Activated naive CD8-positive, alpha-beta T cell treated with anti-CD3 and anti-CD28 coated beads, Interleukin-2, amount 50 U/mL, for 24 hours (primary cell): ENCODE measurements at regions not wholly inside any gene's neighbourhood (a gene's known extent, or its start where the extent isn't known, plus 50 kb on each side); places are given as distances from the start of the nearest gene placed in this dataset.
"Not testable (repeated sequence)": the region's sequence is repeated elsewhere in the genome, so short reads cannot be mapped to it uniquely, and the experiment has no call there.

Experiments
- ATAC-seq: fragments of 150-1000 bp; cut with Tn5 transposase; one replicate; pipeline ENCODE4 v1.10.0; 2021
- DNase-seq: peaks from one replicate; pipeline ENCODE4 v3.0.0; 2021
- H3K27ac Mint-ChIP-seq: one replicate; pipeline ENCODE4 v1.8.0; 2021; ENCODE audit warnings: mild to moderate bottlenecking, mixed read lengths
- H3K27me3 Mint-ChIP-seq: one replicate; pipeline ENCODE4 v1.8.0; 2021; ENCODE audit warnings: mixed read lengths
- H3K36me3 Mint-ChIP-seq: one replicate; pipeline ENCODE4 v1.8.0; 2021; ENCODE audit warnings: low read depth, mixed read lengths
- H3K4me1 Mint-ChIP-seq: one replicate; pipeline ENCODE4 v1.8.0; 2021; ENCODE audit warnings: mixed read lengths
- H3K4me3 Mint-ChIP-seq: one replicate; pipeline ENCODE4 v1.8.0; 2021; ENCODE audit warnings: mild to moderate bottlenecking, moderate library complexity, mixed read lengths
- H3K9me3 Mint-ChIP-seq: one replicate; pipeline ENCODE4 v1.8.0; 2021; ENCODE audit warnings: mixed read lengths

DNA sequence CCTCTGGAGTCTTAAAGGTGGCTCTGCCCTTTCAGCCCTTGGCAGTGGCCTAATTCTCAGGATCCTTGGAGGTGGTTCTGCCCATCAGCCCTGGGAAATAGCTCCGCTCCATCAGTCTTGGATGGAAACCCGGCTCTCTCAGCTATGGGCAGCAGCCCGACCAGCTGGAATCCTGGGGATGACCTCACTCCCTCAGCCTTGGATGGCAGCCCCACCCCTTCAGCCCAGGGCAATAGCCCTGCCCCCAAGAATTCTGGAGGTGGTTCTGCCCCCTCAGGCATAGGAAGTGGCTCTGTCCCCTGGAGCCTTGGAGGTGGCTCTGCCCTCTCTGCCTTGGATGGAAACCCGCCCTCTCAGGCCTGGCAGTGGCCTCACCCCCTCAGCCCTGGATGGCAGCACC lies 127.7 kb downstream of the RBMX2 start:
- DNase-seq (no peak), ATAC-seq (no peak)
- H3K9me3 Mint-ChIP-seq, result no peaks in the 10 kb centered on the region
- peaks cover 2% of the 10 kb centered on the region for H3K27me3 Mint-ChIP-seq
- no peak overlapping the region for H3K4me3 Mint-ChIP-seq
- H3K4me1 Mint-ChIP-seq, result peaks cover 1% of the 10 kb centered on the region
- H3K27ac Mint-ChIP-seq, result no peak overlapping the region
- no peaks in the 10 kb centered on the region for H3K36me3 Mint-ChIP-seq

DNA sequence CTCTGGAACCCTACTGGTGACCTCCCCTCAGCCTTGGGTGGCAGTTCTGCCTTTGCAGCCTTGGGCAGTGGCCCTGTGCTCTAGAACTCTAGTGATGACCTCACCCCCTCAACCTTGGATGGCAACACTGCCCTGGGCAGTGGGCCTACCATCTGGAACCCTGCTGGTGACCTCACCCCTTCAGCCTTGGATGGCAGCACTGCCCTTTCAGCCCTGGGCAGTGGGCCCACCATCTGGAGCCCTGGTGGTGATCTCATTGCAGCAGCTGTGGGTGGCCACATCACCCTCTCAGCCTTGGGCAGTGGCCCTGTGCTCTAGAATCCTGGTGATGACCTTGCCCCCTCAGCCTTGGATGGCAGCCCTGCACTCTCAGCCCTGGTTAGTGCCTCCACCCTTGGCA lies 129.3 kb downstream of the RBMX2 start:
- Mint-ChIP-seq H3K9me3 (no peaks in the 10 kb centered on the region), H3K4me3 (no peak overlapping the region), H3K27ac (no peak overlapping the region), H3K4me1 (no peaks in the 10 kb centered on the region), H3K36me3 (no peaks in the 10 kb centered on the region), H3K27me3 (no peaks in the 10 kb centered on the region)
- ATAC-seq (no peak), DNase-seq (no peak)

DNA sequence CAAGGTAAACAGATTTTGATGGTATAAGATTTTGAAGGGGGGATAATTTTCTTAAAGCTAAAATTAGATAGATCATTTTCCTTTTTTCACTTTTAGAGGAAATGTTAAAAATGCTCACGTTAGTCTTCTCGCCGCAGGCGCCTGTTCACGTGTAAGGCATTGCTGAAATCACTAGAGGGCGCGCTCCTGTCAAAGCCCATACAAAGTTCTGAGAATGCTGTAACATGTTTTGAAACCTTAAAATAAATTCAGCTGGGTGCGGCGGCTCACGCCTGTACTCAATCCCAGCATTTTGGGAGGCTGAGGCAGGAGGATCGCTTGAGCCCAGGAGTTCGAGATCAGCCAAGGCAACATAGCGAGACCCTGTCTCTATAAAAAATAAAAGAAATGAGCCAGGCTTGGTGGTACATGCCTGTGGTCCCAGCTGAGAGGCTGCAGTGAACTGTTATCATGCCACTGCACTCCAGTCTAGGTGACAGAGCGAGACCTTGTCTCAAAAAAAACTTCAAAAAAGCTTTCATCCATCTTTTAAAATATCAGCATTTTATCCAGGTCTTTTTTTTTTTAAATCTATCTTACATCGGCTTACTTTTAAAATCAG lies 138.0 kb downstream of the RBMX2 start:
- no peaks in the 10 kb centered on the region for H3K4me1 Mint-ChIP-seq
- no peak overlapping the region for H3K27ac Mint-ChIP-seq
- no peaks in the 10 kb centered on the region for H3K36me3 Mint-ChIP-seq
- no peaks in the 10 kb centered on the region for H3K9me3 Mint-ChIP-seq
- H3K4me3 Mint-ChIP-seq, result no peak overlapping the region
- ATAC-seq (no peak), DNase-seq (peak; percentile 25)
- H3K27me3 Mint-ChIP-seq, result peaks cover 2% of the 10 kb centered on the region

DNA sequence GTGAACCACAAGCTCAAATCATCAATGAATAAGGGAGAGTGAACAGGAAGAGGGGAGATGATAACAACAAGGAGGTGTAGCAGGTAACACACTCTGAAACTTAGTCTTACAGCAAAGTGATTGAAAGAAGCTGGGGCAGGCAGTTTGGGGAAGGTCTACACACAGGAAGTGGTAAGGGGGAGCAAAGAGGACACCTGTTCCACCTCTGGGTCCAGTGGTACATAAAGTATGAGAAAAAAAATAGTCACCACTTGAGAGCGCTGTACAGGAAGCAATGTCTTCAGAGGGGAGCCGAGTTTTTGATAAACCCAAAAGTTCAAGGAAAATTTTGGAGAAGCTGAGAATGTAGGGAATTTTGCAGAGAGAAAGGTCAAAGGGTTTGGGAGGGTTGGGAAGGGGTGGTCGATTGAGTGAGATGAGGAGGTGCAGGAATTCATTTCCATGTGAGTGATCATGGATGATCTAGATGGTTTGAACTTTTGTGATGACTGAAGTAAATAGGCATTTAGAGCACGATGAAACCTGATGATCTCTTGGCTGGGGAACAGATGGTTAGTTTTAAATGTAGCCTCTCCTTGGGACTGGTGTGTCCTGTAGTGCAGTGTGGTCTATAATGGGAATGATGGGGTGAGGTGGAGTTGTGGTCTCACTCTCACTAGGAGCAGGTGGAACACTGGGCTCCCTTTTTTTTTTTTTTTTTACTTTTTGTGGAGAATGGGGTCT lies 142.0 kb downstream of the RBMX2 start:
- Mint-ChIP-seq H3K4me3 (no peak overlapping the region), H3K27me3 (peaks cover 2% of the 10 kb centered on the region)
- no peak for DNase-seq

DNA sequence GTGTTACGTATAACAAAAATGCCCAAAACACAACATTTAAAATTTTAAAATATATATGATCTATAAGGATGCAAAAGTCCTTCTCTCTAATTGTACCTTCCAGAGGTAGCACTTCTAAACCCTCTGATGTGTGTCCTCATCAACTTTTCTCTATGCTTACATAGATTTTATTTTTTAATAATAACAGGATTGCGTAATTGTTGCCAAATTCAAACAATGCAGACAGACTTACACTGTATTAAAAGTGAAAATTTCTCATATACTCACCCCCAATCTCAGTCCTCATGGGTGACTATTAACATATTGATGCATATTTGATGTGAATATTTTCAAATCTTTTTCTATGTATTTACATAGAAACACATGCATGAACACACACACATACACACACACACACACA lies 144.0 kb downstream of the RBMX2 start:
- no peaks in the 10 kb centered on the region for H3K9me3 Mint-ChIP-seq
- H3K27ac Mint-ChIP-seq, result no peak overlapping the region
- no peaks in the 10 kb centered on the region for H3K4me1 Mint-ChIP-seq
- no peak for ATAC-seq
- no peaks in the 10 kb centered on the region for H3K36me3 Mint-ChIP-seq
- H3K4me3 Mint-ChIP-seq, result no peak overlapping the region
- DNase-seq, result no peak
- peaks cover 1% of the 10 kb centered on the region for H3K27me3 Mint-ChIP-seq

More for the DNA sequence above, 142.0 kb downstream of the RBMX2 start:
- Mint-ChIP-seq H3K4me1 (no peaks in the 10 kb centered on the region), H3K27ac (no peak overlapping the region), H3K36me3 (no peaks in the 10 kb centered on the region), H3K9me3 (no peaks in the 10 kb centered on the region)
- ATAC-seq, result no peak

DNA sequence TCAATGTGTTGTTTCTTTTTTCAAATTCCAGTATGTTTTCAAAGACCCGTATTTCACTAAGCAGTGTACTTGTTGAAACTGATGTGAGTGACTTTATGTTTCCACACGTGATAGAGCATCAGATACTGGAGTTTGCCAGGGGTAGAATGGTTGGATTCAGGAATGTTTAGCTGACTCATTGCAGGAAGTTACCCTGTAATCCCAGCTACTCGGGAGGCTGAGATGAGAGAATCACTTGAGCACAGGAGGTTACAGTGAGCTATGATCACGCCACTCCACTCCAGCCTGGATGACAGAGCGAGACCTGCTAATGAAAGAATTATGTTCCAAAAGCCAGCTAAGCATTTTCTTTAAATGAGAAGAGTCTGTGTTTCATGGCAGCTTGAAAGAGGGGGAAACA lies 147.6 kb downstream of the RBMX2 start:
- H3K4me3 Mint-ChIP-seq, H3K4me1 Mint-ChIP-seq, H3K27ac Mint-ChIP-seq, H3K27me3 Mint-ChIP-seq, ATAC-seq, H3K36me3 Mint-ChIP-seq, DNase-seq, H3K9me3 Mint-ChIP-seq: not testable (repeated sequence)

DNA sequence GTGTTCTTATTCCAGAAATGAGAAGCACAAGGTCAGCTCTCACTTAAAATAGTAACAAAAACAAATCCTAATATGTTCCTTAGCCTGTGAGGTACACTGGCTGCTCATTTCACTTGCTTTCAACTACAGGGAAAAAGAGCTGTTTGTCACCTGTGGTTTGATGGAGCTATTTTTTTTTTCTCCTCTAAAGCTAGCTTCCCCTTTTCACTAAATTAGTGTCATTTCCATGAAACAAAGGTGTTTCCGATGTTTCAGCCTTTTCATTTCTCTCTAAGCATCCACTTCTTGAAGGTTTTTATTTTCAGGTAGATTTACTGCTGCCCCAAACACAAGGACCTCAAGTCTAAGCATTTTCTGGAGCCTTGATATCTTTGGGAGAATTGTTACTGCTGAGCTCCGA lies 148.6 kb downstream of the RBMX2 start:
- Mint-ChIP-seq H3K9me3 (no peaks in the 10 kb centered on the region), H3K27me3 (peaks cover 2% of the 10 kb centered on the region), H3K27ac (no peak overlapping the region), H3K4me1 (no peaks in the 10 kb centered on the region), H3K4me3 (no peak overlapping the region), H3K36me3 (no peaks in the 10 kb centered on the region)
- DNase-seq (no peak), ATAC-seq (no peak)

DNA sequence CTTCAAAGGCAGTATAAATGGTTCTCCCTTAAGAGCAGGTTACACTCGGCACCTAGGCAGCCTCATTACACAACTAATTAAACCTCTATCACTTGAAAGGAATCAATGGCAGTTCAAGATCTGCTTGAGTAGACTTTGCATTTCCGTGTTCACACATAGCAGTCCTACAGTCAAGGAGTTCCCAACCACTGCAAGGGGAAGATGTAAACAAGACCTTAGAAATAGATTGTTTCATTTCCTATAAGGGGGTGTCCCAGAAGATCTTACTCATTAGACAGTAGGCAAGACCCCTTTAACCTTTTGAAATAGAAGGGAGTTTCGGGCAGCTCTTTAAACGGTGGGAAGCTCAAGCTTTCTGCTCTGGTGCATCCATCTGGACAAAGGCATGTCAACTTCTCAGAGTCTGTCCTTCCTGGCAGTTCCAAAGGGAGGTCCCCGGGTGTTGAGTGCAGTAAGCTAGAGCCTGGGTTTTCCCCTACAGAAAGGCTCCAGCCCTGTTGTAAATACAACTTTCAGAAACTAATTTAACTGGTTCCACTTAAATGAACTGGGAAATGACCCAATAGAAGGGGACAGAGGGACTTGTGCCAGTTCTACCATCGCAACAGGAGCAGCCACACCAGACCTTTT lies 150.8 kb downstream of the RBMX2 start:
- Mint-ChIP-seq H3K27ac (no peak overlapping the region), H3K36me3 (no peaks in the 10 kb centered on the region), H3K9me3 (no peaks in the 10 kb centered on the region), H3K4me3 (no peak overlapping the region), H3K27me3 (peaks cover 2% of the 10 kb centered on the region), H3K4me1 (no peaks in the 10 kb centered on the region)
- ATAC-seq (no peak), DNase-seq (no peak)

DNA sequence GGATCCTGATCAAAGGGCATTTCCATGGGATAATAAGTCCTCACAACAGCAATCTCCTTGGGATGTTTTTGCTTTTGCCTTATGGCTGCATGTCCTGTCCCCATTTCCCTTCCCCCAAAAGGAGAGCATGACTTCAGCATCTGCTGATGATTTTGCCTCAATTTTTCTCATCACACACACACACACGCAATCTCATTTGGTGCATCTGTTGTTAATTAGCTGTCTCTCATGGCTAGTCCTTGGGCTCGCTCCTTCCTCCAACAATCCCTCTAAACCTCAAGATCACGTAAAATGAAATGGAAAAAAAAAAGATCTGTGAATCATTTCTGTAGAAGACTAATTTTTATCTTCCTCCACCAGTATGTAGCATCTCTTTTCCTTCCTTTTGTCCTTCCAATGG lies 153.6 kb downstream of the RBMX2 start:
- Mint-ChIP-seq H3K9me3 (no peaks in the 10 kb centered on the region), H3K36me3 (no peaks in the 10 kb centered on the region), H3K4me3 (no peak overlapping the region), H3K27me3 (peaks cover 2% of the 10 kb centered on the region), H3K27ac (no peak overlapping the region), H3K4me1 (no peaks in the 10 kb centered on the region)
- no peak for DNase-seq
- ATAC-seq, result no peak

DNA sequence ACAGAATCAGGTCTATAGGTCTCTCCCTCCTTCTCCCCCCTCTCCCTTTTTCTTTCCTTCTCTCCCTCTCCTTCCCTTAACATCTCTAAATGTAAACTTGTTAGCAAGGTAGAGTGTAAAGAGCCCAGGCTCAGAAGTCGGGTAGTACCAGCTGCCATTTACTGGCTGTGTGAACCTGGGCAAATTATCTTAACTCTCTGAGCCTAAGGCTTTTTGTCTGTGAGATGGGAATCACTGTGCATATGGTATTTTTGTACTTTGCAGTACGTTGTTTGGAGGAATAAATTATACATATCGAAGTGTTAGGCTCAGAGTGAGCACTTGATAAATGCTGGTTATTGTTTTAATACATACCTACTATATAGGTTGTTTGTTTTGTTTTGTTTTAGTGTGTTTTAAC lies 154.0 kb downstream of the RBMX2 start:
- no peaks in the 10 kb centered on the region for H3K9me3 Mint-ChIP-seq
- H3K27ac Mint-ChIP-seq, result no peak overlapping the region
- H3K27me3 Mint-ChIP-seq, result peaks cover 1% of the 10 kb centered on the region
- DNase-seq, result no peak
- no peaks in the 10 kb centered on the region for H3K36me3 Mint-ChIP-seq
- no peak for ATAC-seq
- no peaks in the 10 kb centered on the region for H3K4me1 Mint-ChIP-seq
- H3K4me3 Mint-ChIP-seq, result no peak overlapping the region

DNA sequence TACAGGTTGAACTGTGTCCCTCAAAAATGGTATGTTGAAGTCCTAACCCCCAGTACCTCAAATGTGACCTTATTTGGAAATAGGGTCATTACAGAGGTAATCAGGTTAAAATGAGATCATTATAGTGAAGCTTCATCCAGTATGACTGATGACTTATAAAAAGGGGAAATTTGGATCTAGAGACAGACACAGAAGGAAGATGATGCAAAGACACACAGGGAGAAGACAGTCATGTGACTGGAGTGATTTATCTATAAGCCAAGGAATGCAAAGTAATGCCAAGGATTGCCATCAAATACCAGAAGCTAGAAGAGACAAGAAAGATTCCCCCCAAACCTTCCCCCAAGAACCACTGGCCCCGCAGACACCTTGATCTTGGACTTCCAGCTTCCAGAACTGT lies 155.2 kb downstream of the RBMX2 start:
- Mint-ChIP-seq H3K27me3 (no peaks in the 10 kb centered on the region), H3K36me3 (no peaks in the 10 kb centered on the region), H3K4me1 (no peaks in the 10 kb centered on the region), H3K9me3 (no peaks in the 10 kb centered on the region), H3K27ac (no peak overlapping the region), H3K4me3 (no peak overlapping the region)
- DNase-seq (no peak), ATAC-seq (no peak)

DNA sequence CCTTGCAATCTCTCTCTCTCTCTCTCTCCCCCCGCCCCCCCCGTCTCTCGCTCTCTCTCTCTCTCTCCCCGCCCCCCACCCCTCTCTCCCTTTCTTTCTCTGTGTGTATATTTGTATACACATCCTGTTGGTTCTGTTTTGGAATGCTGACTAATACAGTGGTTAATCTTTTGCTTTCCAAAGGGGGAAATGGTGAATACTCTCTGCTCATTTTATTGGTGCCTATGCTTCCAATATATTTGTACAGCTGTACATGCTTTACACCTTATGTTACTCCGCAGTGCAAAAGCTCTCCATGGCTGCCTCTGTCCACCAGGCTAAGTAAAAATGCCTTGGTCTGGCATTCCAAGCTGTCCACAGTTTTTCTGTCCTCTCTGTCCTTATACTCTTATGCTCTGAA lies 158.8 kb downstream of the RBMX2 start:
- Mint-ChIP-seq H3K4me3 (no peak overlapping the region), H3K4me1 (no peaks in the 10 kb centered on the region), H3K9me3 (no peaks in the 10 kb centered on the region), H3K27ac (no peak overlapping the region), H3K36me3 (no peaks in the 10 kb centered on the region), H3K27me3 (no peaks in the 10 kb centered on the region)
- no peak for DNase-seq
- ATAC-seq, result no peak

DNA sequence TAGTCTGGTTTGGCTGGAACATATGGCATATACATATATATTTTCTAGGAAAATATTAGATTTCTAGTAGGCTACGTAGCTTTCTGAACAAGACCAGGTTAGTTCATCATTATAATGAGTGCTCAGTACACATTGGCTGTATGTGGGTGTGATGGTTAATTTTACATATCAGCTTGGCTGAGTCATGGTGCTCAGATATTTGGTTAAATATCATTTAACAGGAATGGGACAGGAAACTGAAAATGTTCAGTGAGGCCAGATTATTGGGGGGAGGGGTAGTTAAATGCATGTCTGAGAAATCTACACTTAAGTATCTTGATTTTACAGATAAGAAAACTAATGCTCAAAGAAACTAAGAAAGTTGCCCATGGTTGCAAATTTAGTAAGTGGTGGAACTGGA lies 160.1 kb downstream of the RBMX2 start:
- ATAC-seq (no peak), DNase-seq (no peak)
- H3K4me1 Mint-ChIP-seq, result no peaks in the 10 kb centered on the region
- no peaks in the 10 kb centered on the region for H3K36me3 Mint-ChIP-seq
- H3K27me3 Mint-ChIP-seq, result no peaks in the 10 kb centered on the region
- no peak overlapping the region for H3K27ac Mint-ChIP-seq
- no peak overlapping the region for H3K4me3 Mint-ChIP-seq
- H3K9me3 Mint-ChIP-seq, result no peaks in the 10 kb centered on the region

DNA sequence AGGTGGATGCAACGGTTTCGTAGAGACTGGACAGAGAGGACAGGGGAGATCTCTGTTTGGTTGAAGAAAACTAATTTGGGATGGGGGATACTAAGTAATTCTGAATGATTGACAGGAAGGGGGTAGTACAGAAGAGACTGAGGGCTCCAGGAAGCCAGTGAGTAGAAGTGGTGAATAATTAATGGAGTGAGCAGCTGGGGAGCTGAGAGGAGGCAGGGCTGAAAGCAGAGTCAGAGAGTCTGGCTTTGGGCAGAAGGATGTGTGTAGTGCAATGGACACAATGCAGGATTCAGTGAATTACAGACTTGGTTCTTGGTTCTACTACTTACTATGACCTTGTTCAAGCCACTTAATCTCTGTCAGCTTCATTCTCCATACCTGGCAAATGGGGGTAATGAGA lies 161.7 kb downstream of the RBMX2 start:
- H3K27ac Mint-ChIP-seq, result no peak overlapping the region
- DNase-seq, result no peak
- H3K4me1 Mint-ChIP-seq, result no peaks in the 10 kb centered on the region
- no peaks in the 10 kb centered on the region for H3K9me3 Mint-ChIP-seq
- H3K4me3 Mint-ChIP-seq, result no peak overlapping the region
- H3K27me3 Mint-ChIP-seq, result no peaks in the 10 kb centered on the region
- H3K36me3 Mint-ChIP-seq, result no peaks in the 10 kb centered on the region
- ATAC-seq, result no peak

DNA sequence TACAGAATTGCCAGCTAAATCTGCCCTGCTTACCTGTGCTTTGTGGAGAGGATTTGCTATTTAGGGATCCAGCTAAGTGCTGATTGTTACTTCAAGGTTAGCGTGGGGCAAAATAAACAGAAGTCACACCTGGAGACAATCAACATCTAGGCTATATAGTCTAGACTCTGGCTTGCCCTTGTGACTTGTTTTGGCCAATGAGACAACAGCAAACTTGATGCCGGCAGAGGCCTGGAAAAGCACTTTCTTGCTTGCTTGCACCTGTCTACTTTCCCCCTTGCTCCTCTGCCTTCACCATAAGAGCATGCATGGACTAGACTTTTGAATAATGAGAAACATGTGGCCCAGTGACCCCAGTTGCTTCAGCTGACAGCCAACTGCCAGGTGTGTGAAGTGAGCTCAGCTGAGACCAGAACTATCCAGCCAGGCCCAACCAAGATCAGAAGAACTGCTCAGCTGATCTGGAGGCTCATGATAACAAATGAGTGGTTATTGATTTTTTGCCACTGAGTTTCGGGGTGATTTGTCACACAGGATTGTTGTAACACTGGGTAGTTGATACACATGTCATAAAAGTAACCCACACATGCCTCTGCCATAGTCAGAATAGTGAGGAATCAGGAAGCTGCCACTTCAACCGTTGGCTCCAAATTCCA lies 164.4 kb downstream of the RBMX2 start:
- Mint-ChIP-seq H3K27ac (no peak overlapping the region), H3K36me3 (no peaks in the 10 kb centered on the region), H3K4me3 (no peak overlapping the region), H3K9me3 (no peaks in the 10 kb centered on the region), H3K27me3 (no peaks in the 10 kb centered on the region), H3K4me1 (no peaks in the 10 kb centered on the region)
- ATAC-seq (no peak), DNase-seq (no peak)
